C4-2B (cell line): ENCODE measurements at regions not wholly inside any gene's neighbourhood (a gene's known extent, or its start where the extent isn't known, plus 50 kb on each side); places are given as distances from the start of the nearest gene placed in this dataset.

Source experiments
- CTCF ChIP-seq: fragments of 450-650 bp; conservative IDR thresholded peaks from 2 replicates; pipeline ENCODE4 v1.5.1; 2017; ENCODE audit warnings: mild to moderate bottlenecking
- ZFX ChIP-seq: fragments of 450-650 bp; IDR thresholded peaks from 2 replicates; pipeline ENCODE4 v1.6.1; 2017

GRCh38 chr3:55160241-55160983, 232.6 kb upstream of the LRTM1 start:
- TF ChIP-seq CTCF (no peak), ZFX (no peak)
